GM21360 (cell line): ENCODE measurements at regions not wholly inside any gene's neighbourhood (a gene's known extent, or its start where the extent isn't known, plus 50 kb on each side); places are given as distances from the start of the nearest gene placed in this dataset.

ENCODE experiments used
- ATAC-seq: cut with Tn5 transposase; IDR thresholded peaks from one replicate; pipeline ENCODE4 v1.9.1; 2021; ENCODE audit warnings: mild to moderate bottlenecking, moderate library complexity; ENCODE audit not compliant: unreplicated experiment

DNA sequence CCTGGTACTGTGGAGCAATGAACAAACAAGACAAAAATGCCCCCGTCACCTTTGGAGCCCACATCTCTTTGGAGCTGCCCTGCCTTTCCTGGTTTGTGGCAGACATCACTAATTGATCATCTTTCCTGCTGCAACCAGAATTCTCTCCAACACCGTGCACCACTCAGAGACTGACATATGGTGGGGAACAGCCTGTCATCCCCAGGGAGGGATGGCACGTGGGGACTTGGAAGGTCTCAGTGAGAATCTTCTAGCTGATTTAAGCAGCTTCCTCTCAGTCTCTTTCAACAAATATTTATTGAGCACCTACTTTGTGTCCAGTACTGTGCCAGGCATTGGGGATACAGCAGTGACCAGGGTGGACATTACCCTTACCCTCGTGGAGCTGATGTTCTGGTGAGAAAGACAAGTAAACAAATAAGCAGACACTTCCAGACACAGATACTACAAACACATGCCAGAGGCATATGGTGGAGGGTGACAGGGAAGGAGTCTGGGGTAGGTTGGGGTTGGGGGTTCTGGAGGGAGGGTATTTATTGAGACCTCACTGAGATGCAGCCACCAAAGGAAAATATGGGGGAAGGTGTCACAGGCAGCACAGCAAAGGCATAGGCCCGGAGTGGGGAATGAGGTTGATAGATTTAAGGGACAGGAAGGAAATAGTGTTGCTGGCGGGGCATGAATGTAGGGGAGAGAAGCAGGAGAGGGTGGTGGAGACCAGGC is 82.3 kb downstream of the CEBPB start:
- ATAC-seq = no peak

DNA sequence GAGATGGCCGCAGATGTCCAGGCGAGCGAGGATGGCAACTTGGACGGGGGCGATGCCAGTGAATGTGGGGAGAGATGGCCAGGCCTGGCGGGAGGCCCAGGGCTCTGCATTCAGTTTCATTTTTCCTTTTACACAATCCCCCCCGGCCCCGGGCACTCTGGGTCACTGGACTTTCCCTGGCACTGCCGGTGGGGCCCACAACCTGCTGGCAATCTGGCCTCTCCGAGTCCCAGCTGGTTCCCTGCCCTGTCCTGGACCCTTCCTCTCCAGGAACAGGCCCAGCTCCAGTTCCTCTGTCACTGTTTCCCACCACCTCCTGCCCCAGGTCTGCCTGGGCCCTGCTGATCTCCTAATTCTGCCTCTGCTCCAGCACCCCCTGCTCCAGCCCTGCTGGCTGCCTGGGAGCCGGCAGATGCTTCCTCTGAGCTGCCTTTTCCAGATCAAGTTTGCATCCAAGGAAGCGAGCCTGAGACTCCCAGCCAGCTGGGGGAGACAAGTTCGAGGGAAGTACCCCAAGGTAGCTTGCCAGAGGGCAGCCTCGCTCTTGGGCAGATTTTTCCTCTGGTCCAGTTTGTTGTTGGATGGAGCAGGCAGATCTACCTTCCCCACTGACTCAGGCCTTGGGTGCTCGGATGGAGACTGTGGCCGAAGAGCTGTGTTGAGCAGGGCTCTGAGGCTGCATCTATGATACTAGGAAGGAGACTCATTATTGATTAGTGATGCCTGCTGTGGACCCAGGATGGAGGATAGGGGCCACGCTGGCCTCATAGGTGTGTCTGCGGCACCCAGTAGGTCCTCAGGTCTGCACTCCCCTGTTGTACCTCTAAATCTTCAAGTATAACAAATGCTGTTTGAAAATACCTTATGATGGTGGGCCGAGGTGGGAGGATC is 83.2 kb downstream of the CEBPB start:
- ATAC-seq = no peak

DNA sequence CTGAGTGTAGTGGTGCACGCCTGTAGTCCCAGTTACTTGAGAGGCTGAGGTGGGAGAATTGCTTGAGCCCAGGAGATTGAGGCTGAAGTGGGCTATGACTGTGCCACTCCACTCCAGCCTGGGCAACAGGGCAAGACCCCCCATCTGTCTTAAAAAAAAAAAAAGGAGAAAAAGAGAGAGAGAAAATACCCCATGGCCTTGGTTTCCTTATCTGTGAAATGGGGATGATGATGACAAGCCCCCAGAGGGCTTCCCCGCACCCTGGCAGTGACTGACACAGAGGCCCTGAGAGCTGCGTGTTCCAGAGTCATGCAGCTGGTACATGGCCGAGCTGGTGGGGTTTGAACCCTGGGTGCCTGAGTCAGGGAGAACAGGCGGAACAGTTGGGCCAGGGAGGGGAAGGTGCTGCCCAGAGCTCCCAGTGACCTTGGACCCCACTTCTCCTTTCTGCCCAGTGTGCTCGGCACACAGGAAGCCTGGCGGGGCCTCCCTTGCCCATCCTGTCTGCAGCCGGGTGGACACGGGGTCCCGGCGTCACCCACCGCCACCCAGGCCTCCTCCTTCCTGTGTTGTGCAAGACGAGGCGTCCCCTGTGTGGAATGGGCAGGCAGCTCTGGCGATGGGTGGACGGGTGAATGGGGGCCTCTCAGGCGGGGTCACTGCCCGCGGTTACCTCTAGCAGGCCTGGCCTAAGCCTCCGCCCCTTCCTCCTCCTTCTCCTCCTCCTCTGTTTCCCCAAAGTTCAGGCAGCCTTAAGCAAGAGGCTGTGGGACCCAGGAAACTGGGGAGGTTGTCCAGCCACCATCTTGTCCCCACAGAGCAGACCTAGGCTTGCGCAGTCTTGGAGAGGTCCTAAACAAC is 84.2 kb downstream of the CEBPB start:
- ATAC-seq = no peak

DNA sequence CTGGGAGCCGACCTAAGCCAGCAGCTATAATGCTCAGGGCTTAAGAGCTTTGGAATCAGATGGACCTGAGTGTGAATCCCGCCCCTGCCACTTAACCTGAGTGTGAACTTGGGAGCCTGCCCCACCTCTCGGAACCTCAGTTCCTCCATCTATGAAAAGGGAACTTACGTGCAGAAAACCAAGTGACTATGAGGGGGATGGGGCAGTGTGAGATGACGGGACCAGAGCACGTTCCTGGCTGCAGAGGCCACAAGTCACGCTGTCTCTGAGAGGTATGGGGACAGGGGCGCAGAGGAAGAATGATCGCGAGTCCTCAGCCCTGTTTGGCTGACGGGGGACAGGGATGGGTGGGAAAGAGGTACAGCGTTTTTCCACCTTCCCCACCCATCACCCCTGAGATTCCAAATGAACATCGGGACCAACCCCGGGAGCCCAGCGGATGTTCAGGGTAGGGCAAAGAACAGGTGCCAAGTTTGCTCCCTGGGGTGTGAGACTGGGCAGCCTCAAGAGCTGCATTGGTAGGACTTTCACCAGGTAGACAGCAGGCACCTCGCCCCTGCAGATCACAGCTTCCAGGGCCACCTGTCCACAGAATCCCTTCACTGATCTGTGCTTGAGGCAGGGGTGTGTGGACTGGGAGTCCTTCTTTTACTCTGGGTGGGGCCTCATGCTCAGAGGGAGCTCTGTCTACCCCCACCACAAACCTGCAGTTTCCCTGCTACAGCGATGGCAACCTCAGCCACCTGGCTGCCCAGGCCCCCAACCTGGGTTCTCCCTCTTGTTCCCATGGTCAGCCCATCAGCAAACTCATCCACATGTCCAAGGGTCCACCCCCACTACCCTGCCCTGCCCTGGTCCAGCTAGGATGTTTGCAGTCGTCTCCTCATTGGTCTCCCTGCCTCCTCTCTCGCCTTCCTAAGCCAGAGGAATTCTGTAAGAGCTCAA is 85.8 kb downstream of the CEBPB start:
- ATAC-seq = no peak

DNA sequence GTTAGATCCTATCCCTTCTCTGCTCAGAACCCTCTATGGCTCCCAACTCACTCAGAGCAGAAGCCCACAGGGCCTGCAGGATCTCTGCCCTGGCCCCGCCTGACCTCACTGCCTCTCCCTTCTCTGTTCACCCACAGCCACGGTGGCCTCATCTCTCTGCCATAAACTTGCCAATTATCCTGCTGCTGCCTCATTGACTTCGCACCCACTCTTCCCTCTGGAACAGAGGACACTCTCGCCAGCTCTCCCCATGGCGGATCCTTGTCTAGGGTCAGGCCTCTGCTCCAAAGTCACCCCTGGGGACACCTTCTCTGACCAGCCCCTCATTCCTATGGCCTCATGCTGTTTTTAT is 86.4 kb downstream of the CEBPB start:
- ATAC-seq = no peak

DNA sequence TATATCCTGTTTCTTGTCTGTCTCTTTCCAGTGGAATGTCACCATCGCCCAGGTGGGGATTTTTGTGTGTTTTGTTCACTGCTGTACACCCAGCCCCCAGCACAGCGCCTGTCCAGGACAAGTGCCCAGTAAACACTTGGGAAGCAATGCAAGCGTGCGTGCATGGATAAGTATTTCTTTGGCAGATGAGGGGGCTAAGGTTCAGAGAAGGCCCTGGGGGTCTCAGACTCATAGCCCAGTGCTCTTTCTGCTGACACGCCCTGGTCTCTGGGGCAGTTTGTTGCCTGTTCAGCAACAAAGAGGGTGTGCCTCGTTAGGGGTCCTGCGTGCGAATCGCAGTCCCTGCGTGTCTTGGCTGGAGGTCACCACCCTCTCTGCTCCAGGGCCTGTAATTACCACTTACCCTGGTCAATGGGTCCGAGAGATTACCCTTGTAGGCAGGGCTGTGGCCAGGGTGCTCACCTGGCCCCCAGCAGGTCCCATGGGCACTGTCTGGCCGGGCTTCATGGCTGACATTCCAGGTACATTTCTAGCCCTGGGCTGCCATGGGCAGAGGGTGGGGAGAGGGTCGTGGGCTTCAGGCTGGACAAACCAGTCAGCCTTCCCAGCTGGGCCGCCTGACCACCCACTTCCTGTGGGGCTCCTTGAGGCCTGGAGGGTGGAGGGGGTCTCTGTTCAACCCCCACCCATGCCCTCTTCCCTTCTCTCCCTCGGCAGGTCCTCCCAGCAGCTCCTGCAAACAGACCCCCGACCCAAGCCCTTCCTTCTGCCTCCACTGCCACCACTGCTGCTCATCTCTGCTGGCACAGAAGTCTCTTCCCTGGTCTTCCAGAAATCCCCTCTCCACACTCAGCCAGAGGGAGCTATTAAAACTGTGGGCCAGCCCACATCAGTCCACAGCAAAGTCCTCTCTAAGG is 87.1 kb downstream of the CEBPB start:
- no peak for ATAC-seq

DNA sequence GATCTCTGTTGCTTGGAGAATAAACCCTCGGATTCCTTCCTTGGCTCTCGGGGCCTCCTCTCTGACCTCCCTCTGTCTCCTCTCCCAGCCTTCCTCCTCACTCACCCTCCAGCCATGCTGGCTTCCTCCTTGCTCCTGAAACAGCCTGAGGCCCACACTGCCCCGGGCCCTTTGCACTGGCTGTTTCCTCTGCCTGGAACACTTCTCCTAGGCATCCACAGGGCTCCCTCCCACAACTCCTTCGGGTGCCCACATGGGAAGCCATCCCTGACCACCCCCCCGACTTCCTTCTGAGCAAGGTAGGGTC is 87.7 kb downstream of the CEBPB start:
- no peak for ATAC-seq

DNA sequence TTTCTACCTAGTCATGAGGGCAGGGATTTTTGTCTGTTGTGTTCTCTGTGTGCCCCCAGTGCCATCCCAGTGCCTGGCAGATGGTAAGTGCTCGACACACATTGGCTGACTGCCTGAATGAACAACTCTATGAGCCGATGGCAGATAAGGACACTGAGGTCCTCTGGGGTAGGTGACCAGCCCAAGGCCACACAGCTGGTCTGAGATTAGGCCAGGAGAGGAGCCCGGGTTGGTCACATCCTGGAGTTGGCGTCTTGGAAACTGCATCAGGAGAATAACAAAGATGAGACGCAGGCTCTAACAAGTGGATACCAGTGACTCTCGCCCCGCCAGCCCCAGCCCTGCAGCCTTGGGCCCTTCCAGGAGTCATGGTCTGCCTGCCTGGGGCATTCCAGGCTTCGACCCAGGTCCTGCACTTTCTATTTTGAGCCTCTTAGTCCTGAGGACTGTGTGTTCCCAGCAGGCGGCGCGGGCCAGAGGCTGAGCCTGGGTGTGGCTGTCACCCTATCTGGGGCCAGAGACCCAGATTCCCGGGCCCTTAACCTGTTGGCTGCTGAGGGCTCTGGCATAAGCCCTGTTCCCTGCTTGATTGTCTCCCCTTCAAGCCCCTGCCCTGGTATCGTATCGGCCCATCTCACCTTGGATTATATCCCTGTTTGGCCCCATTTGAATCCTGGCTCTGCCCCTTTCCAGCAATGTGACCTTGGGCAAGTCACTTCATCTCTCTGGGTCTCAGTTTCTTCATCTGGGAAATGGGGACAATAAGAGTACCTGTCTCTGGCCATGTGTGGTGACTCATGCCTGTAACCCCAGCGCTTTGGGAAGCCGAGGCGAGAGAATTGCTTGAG is 88.3 kb downstream of the CEBPB start:
- ATAC-seq = no peak

DNA sequence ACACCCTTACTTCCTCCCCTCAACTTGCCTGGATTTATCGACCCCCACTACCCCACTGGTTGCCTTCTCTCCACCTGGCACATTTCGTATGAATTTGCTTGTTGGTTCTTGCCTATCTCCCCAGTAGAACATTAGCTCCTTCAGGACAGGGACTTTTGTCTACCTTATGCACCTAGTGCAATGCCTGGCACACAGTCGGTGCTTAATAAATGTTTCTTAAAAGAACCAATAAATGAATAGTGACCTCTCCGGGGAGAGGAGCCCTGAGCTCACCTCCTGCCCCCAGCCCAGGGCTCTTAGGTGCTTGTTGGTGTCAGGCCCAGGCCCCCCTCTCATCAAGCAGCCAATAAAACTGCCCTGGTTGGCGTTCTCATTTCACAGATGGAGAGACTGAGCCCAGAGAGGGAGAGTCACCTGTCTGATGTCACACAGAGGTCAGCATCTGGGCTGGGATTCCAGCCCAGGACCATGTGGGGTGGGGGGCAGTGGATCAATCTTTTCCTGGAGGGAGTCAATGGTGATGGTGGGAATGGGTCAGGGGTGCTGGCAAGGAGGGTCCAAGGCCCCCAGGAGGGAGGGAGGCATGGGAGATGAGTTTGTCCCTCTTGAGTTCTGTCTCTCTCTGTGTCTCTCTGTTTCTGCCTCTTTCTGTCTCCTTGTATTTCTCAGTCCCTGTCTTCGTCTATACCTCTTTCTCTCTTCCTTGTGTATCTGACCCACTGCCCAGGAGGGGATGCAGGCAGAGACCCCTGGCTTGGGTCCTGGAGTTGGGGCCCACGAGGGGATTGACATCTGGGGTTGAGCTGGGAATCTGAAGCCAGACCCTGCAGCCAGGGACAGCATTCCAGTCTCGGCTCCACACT is 89.6 kb downstream of the CEBPB start:
- ATAC-seq = no peak

DNA sequence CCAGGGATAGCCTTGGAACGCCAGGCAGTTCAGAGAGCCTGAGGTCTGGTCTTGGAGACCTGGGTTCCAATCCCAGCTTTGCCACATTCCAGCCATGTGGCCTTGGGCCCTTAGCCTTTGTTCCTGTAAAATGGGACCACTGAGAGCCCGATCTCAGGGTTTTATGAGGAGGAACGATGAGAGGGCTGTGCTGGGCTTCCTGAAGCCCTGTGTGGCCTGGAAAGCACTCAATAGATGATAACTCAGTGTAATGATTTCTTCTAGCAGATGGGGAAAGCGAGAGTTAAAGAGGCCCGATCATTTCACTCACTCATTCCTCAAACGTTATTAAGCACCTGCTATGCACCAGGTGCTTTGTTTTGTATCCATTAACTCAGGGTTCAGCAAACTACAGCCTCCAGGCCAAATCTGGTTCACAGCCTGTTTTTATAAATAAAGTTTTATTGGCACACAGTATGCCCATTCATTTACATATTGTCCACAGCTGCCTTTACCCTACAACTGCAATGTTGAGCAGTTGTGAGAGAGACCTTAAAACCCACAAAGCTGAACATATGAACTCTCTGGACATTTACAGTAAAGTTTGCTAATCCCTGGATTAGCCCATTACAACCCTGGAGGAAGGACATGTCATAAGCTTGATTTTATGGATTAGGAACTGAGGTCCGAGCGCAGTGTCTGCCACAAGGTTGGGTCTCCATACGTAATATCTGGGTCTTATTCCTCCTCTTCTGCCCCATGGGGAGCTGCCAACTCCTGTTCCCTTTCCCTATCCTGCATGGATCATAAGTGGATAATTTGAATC is 90.4 kb downstream of the CEBPB start:
- no peak for ATAC-seq

DNA sequence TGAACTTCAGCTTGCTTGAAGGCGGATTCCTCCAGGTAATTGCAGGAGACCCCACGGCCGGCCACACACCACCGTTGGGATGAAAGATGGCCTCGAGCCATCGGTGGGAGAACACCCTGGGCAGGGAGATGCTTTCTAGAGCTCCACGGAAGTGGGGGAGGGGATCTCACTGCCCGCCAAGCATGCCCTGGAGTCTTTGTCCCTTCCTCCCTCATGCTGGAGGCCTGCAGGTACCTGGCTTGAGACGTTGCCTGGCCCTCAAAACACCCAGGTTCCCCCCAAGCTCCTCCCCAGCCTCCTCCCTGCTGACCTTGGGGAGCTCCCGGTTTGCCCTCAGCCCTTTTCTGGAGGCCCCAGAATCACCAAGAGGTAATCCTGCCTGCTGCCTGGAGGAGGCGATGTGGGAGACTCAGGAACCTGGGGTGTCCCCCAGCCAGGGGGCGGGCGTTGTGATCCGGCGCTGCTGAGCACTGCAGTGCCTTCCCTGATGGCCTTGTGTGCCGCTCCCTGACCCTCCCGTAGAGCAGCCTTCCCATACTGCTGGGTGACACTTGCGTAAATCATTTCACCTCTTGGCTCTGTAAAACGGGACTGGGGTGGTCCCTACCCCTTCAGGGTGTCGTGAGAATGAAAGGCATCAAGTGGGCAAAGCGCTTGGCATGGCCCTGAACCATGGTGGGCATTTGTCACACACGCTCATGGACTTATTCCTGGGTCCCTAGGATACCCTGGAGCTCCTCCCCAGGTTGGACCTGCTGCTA is 91.4 kb downstream of the CEBPB start:
- ATAC-seq = no peak

DNA sequence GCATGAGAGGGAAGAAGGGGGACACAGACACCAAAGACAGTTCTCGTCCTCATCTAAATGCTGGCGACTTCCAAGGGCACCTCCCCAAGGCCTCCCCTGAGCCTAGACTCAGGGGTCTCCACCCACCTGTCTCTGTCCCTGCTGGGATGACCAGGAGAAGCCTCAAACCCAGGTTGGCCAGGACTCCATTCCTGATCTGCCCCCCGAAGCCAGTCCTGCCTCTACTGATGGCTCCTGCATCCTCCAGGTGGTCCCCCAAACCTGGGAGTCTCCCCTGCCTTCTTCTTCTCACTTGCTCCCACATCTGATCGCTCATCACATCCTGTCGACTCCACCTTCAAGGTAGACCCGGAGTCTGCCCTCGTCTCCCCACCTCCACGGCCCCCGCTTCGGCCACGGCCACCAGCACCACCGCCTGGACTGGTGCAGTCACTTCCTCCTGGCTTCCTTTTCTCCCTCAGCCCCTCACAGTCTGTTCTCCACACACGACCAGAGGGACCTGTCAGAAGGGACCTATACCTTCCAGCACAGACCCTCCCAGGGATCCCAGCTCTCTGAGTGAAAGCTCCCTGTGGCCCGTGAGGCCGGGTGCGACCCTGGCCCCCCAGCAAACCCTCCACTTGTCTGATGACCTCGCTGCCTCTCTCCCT is 92.1 kb downstream of the CEBPB start:
- no peak for ATAC-seq

DNA sequence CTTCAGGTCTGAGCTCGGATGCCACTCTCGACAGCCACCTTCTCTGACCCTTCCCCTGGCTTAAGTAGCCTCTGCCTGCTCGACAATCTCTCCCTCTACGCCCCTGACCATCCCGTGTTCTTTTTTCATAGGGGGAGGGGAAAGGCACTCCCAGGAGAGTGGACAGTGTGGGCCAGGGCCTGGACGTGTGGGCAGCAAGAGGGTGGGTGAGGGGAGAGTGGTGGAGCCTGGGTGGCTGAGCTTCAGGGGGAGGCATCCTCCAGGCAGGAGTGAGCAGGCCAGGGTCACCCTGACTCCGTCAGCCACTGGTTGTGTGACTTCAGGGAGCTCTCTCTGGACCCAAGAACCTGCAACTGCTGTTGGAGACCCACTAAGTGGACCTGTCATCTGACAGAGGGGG is 92.7 kb downstream of the CEBPB start:
- ATAC-seq = no peak

DNA sequence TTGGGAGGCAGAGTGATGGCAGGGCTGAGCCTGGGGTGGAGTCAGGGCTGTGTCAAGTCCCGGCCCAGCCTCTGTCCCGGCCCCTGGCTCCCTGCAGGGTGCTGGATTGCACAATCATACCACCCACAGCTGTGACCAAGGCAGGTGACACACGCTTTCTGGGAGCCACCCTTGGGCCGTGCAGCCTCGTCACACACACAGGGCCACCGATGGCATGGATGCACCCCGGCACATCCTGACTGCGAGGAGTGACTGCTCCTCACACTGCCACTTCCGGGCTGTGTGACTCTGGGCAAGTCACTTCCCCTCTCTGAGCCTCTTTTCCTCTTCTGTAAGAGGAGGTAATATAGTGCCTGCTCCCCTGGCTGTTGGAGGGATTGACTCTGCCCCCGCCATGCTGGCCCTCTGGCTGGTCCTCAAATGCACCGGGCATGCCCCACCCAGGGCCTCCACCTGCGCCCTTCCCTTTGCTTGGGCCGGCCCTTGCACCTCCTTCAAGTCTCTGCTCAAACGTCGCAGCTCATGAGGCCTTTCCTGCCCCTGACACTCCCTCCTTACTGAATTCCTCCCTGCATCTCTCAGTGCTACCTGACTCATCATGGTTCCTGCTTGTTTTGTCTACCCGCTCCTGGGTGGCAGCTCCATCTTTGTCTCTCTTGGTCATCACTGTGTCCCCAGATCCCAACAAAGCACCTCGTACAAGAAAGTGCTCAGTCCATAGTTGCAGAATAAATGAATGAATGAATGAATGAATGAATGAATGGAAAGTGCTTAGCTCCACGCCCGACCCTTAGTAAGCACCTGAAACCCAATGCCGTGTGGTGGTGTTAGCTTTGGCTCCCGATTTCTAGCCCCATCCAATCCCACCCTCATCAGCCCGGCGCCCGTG is 93.5 kb downstream of the CEBPB start:
- no peak for ATAC-seq
